ENCODE measurements at regions not wholly inside any gene's neighbourhood (a gene's known extent, or its start where the extent isn't known, plus 50 kb on each side); places are given as distances from the start of the nearest gene placed in this dataset.

DNA sequence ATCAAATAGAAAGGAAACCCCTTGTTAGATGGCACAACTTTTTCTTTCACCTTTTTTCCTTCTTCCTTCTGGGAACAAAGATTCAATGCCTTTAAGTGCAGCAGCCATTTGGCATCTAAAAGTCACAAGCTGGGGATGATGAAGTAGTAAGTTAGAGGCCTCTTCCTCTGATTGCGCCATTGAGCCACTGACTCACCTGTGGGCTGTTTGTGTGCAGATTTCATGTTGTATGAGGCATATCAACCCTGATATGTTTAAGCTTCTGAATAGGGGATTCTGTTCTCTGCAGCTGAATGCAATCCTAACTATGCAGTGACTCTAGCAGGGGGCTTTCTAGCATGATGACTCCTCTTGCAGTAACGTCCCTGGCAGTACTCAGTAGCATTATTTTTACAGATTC lies 599.9 kb downstream of the CSNK1G3 start:
- no peak overlapping the region for H3K27ac ChIP-seq
- 85 to 95% (median 88%) methylated on average over 2 of the region's 2 CpGs for WGBS, 5 donors
- intact Hi-C loops (cut with DNase I; ENCODE audit: low total_unique reads): no loop called here

GRCh38 chr5:124110942-124111341 lies 599.0 kb downstream of the CSNK1G3 start:
- H3K27me3 ChIP-seq (replicated peaks in 1 of 7): no peaks in the 10 kb centered on the region
- intact Hi-C loops (cut with DNase I; ENCODE audit: low total_unique reads): no loop called here
- H3K27ac ChIP-seq: no peak overlapping the region
- no peak for DNase-seq
- no peaks in the 10 kb centered on the region for H3K36me3 ChIP-seq
- 91 to 100% (median 100%) methylated on average over 1 of the region's 1 CpG for WGBS, 5 donors
- no peaks in the 10 kb centered on the region for H3K9me3 ChIP-seq
- TF ChIP-seq POLR2A (IDR thresholded peaks at IDR 0.05) (no peak), POLR2AphosphoS5 (IDR thresholded peaks at IDR 0.05) (no peak)
- TF ChIP-seq, protein P1, sequence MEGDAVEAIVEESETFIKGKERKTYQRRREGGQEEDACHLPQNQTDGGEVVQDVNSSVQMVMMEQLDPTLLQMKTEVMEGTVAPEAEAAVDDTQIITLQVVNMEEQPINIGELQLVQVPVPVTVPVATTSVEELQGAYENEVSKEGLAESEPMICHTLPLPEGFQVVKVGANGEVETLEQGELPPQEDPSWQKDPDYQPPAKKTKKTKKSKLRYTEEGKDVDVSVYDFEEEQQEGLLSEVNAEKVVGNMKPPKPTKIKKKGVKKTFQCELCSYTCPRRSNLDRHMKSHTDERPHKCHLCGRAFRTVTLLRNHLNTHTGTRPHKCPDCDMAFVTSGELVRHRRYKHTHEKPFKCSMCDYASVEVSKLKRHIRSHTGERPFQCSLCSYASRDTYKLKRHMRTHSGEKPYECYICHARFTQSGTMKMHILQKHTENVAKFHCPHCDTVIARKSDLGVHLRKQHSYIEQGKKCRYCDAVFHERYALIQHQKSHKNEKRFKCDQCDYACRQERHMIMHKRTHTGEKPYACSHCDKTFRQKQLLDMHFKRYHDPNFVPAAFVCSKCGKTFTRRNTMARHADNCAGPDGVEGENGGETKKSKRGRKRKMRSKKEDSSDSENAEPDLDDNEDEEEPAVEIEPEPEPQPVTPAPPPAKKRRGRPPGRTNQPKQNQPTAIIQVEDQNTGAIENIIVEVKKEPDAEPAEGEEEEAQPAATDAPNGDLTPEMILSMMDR (IDR thresholded peaks at IDR 0.05 in 8 of 11, conservative IDR thresholded peaks at IDR 0.05 in 3 of 11): no peak
- H3K4me1 ChIP-seq: no peaks in the 10 kb centered on the region
- no peak overlapping the region for H3K4me3 ChIP-seq

More for the DNA sequence above, 599.9 kb downstream of the CSNK1G3 start:
- TF ChIP-seq, protein P1 (IDR thresholded peaks at IDR 0.05 in 8 of 11, conservative IDR thresholded peaks at IDR 0.05 in 3 of 11): no peak
- TF ChIP-seq POLR2AphosphoS5 (IDR thresholded peaks at IDR 0.05) (no peak), POLR2A (IDR thresholded peaks at IDR 0.05) (no peak)
- H3K27me3 ChIP-seq (replicated peaks in 1 of 7): no peaks in the 10 kb centered on the region
- no peak for DNase-seq
- H3K4me3 ChIP-seq: no peak overlapping the region
- H3K36me3 ChIP-seq: no peaks in the 10 kb centered on the region
- H3K9me3 ChIP-seq: no peaks in the 10 kb centered on the region
- H3K4me1 ChIP-seq: no peaks in the 10 kb centered on the region

GRCh38 chr5:124105326-124105725 lies 593.3 kb downstream of the CSNK1G3 start:
- Histone ChIP-seq H3K27me3 (replicated peaks in 1 of 7) (no peaks in the 10 kb centered on the region), H3K27ac (no peak overlapping the region), H3K36me3 (no peaks in the 10 kb centered on the region), H3K4me1 (no peaks in the 10 kb centered on the region), H3K9me3 (no peaks in the 10 kb centered on the region), H3K4me3 (no peak overlapping the region)
- intact Hi-C loops (cut with DNase I; ENCODE audit: low total_unique reads): no loop called here
- 79 to 96% (median 81%) methylated on average over 2 of the region's 2 CpGs for WGBS, 5 donors
- TF ChIP-seq POLR2A (IDR thresholded peaks at IDR 0.05): no peak
- no peak for TF ChIP-seq POLR2AphosphoS5 (IDR thresholded peaks at IDR 0.05)
- TF ChIP-seq, protein P1 (IDR thresholded peaks at IDR 0.05 in 8 of 11, conservative IDR thresholded peaks at IDR 0.05 in 3 of 11): no peak
- DNase-seq: no peak

DNA sequence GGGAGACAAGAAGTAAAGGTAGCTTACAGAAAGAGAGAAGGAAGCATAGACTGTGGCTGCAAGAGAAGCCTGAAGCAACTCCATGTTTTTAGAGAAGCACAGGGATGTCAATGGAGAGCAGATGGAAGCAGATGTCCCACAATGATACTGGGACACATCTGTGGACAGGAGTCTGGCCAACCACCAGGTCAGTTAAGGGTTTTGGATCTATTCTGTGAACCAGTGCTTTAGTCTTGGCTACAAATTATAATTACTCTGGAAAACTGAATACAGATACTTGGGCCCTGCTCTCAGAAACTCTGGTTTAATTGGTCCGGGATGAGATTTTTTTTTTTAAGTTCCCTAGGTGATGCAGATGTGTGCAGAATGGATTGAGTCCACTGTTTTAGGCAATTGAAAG lies 592.8 kb downstream of the CSNK1G3 start:
- WGBS, 5 donors: 92 to 100% (median 96%) methylated on average over 1 of the region's 1 CpG

More for the DNA sequence above, 592.8 kb downstream of the CSNK1G3 start:
- H3K27ac ChIP-seq: no peak overlapping the region
- intact Hi-C loops (cut with DNase I; ENCODE audit: low total_unique reads): no loop called here
- H3K36me3 ChIP-seq: no peaks in the 10 kb centered on the region
- no peaks in the 10 kb centered on the region for H3K4me1 ChIP-seq
- DNase-seq: no peak
- no peaks in the 10 kb centered on the region for H3K27me3 ChIP-seq (replicated peaks in 1 of 7)
- TF ChIP-seq, protein P1 (IDR thresholded peaks at IDR 0.05 in 8 of 11, conservative IDR thresholded peaks at IDR 0.05 in 3 of 11): no peak
- no peak for TF ChIP-seq POLR2AphosphoS5 (IDR thresholded peaks at IDR 0.05)
- no peak for TF ChIP-seq POLR2A (IDR thresholded peaks at IDR 0.05)
- H3K4me3 ChIP-seq: no peak overlapping the region
- H3K9me3 ChIP-seq: no peaks in the 10 kb centered on the region

Measured in spleen (tissue), 11 donors.